SK-N-SH (cell line): ENCODE measurements at regions not wholly inside any gene's neighbourhood (a gene's known extent, or its start where the extent isn't known, plus 50 kb on each side); places are given as distances from the start of the nearest gene placed in this dataset.

Source experiments
- CTCF ChIA-PET: fragments of 300-600, 350-600 bp; formaldehyde crosslinking; extraction: SDS; loops from one replicate; lab custom pipeline; 2021; lab: Yijun Ruan, JAX
- POLR2A ChIA-PET: fragments of 350-600 bp; sonication (Branson Sonifier 250); formaldehyde crosslinking; extraction: SDS; loops from one replicate; lab custom pipeline; 2020; ENCODE audit warnings: antibody characterized with exemption, inconsistent platforms; lab: Yijun Ruan, JAX
- DNase-seq: peaks from one replicate; pipeline ENCODE4 v3.0.0; 2012
- H2AFZ ChIP-seq: fragments of 200-600 bp; sonication (generic); 2 replicates; pipeline ENCODE4 v1.8.1; 2016; ENCODE audit warnings: antibody characterized with exemption, mild to moderate bottlenecking, low read depth
- H3F3A ChIP-seq: fragments of 200-600 bp; sonication (generic); replicated peaks from 2 replicates; pipeline ENCODE3; 2016; ENCODE audit warnings: antibody characterized with exemption, mild to moderate bottlenecking; ENCODE audit not compliant: insufficient read depth
- H3K27ac ChIP-seq, 2 experiments: fragments of 200-500 bp in 1 of 2; fragments of 200-600 bp in 1 of 2; sonication (Bioruptor generic) in 1 of 2; sonication (generic), shearing (Covaris generic) in 1 of 2; 2 replicates each; pipeline versions ENCODE4 v1.5.1 to v1.6.1; 2014 to 2016; ENCODE audit warnings: low read depth in 2 of 2, inconsistent platforms in 1 of 2, low read length in 1 of 2, mild to moderate bottlenecking in 1 of 2, mixed read lengths in 1 of 2
- H3K27me3 ChIP-seq: fragments of 200-600 bp; sonication (generic), shearing (Covaris generic); 2 replicates; pipeline ENCODE4 v1.6.1; 2016; ENCODE audit warnings: mixed run types; ENCODE audit not compliant: insufficient read depth
- H3K36me3 ChIP-seq, 2 experiments: fragments of 200-500 bp in 1 of 2; fragments of 200-600 bp in 1 of 2; sonication (Bioruptor generic) in 1 of 2; sonication (generic) in 1 of 2; replicated peaks in 1 of 2; 2 replicates each; pipeline versions ENCODE3 to v1.5.1; 2014 to 2016; ENCODE audit warnings: low read length in 1 of 2, mild to moderate bottlenecking in 1 of 2; ENCODE audit not compliant: insufficient read depth in 2 of 2, control insufficient read depth in 1 of 2
- H3K4me1 ChIP-seq, 2 experiments: fragments of 200-500 bp in 1 of 2; fragments of 200-600 bp in 1 of 2; sonication (Bioruptor generic) in 1 of 2; sonication (generic), shearing (Covaris generic) in 1 of 2; 2 replicates each; pipeline versions ENCODE4 v1.5.1 to v1.6.1; 2014 to 2016; ENCODE audit warnings: low read depth in 1 of 2, low read length in 1 of 2, mixed run types in 1 of 2; ENCODE audit not compliant: insufficient read depth in 2 of 2, control insufficient read depth in 1 of 2
- H3K4me2 ChIP-seq: fragments of 200-600 bp; sonication (generic), shearing (Covaris generic); 2 replicates; pipeline ENCODE4 v1.6.1; 2017; ENCODE audit warnings: mixed run types
- H3K4me3 ChIP-seq, 2 experiments: fragments of 200-500 bp in 1 of 2; fragments of 200-600 bp in 1 of 2; sonication (Bioruptor generic) in 1 of 2; sonication (generic), shearing (Covaris generic) in 1 of 2; 2 replicates each; pipeline versions ENCODE4 v1.5.1 to v1.8.1; 2014 to 2016; ENCODE audit warnings: low read depth in 2 of 2, inconsistent platforms in 1 of 2, low read length in 1 of 2, mild to moderate bottlenecking in 1 of 2, mixed read lengths in 1 of 2, moderate library complexity in 1 of 2
- H3K79me2 ChIP-seq: fragments of 200-600 bp; sonication (generic); 2 replicates; pipeline ENCODE4 v1.8.1; 2017; ENCODE audit warnings: mild to moderate bottlenecking; ENCODE audit not compliant: insufficient read depth
- H3K9ac ChIP-seq: fragments of 200-600 bp; sonication (generic); 2 replicates; pipeline ENCODE4 v1.6.1; 2017; ENCODE audit warnings: mixed run types
- H3K9me2 ChIP-seq: fragments of 200-600 bp; sonication (generic); 2 replicates; pipeline ENCODE4 v1.6.1; 2017; ENCODE audit warnings: mixed run types
- H3K9me3 ChIP-seq: fragments of 200-600 bp; sonication (generic); 2 replicates; pipeline ENCODE4 v1.6.1; 2017; ENCODE audit warnings: mixed run types, mild to moderate bottlenecking, moderate library complexity
- H4K20me1 ChIP-seq: fragments of 200-600 bp; sonication (generic); 2 replicates; pipeline ENCODE4 v1.6.1; 2017; ENCODE audit warnings: mild to moderate bottlenecking, mixed run types; ENCODE audit not compliant: insufficient read depth
- CTCF ChIP-seq: fragments of 200-600 bp; sonication (generic); IDR thresholded peaks from 2 replicates; pipeline ENCODE4 v1.6.1; 2017; ENCODE audit warnings: antibody characterized with exemption, mild to moderate bottlenecking, moderate library complexity
- EZH2phosphoT487 ChIP-seq: fragments of 200-600 bp; sonication (generic); IDR thresholded peaks from 2 replicates; pipeline ENCODE4 v1.6.1; 2017; ENCODE audit warnings: low read depth, mixed run types, mild to moderate bottlenecking, antibody characterized with exemption, moderate library complexity, borderline replicate concordance
- FOXJ3 ChIP-seq: sonication (generic); formaldehyde crosslinking; IDR thresholded peaks from 2 replicates; pipeline ENCODE4 v1.5.1; 2020; ENCODE audit warnings: mild to moderate bottlenecking, missing genetic modification reagents
- FOXM1 ChIP-seq: IDR thresholded peaks from 2 replicates; pipeline ENCODE4 v1.4.0; 2012; ENCODE audit warnings: low read depth, mild to moderate bottlenecking
- GABPA ChIP-seq: IDR thresholded peaks from 2 replicates; pipeline ENCODE4 v1.4.0; 2012; ENCODE audit warnings: low read depth, mild to moderate bottlenecking
- IRF3 ChIP-seq: fragments of 150-350 bp; IDR thresholded peaks from 2 replicates; pipeline ENCODE4 v1.6.1; 2016; ENCODE audit warnings: mild to moderate bottlenecking, low read depth, low read length
- JUND ChIP-seq: IDR thresholded peaks from 2 replicates; pipeline ENCODE4 v1.4.0; 2012
- MAX ChIP-seq: IDR thresholded peaks from 2 replicates; pipeline ENCODE4 v1.4.0; 2012; ENCODE audit warnings: low read depth
- MXI1 ChIP-seq: IDR thresholded peaks from 2 replicates; pipeline ENCODE4 v1.6.1; 2012; ENCODE audit warnings: mild to moderate bottlenecking, low read depth, low read length, improper control_type of control experiment
- NFIC ChIP-seq: IDR thresholded peaks from 2 replicates; pipeline ENCODE4 v1.4.0; 2012; ENCODE audit warnings: borderline replicate concordance
- NRF1 ChIP-seq: IDR thresholded peaks from 2 replicates; pipeline ENCODE4 v1.6.1; 2012; ENCODE audit warnings: low read depth, mild to moderate bottlenecking, low read length
- RAD21 ChIP-seq: IDR thresholded peaks from 2 replicates; pipeline ENCODE4 v1.6.1; 2012; ENCODE audit warnings: mild to moderate bottlenecking, low read length
- RCOR1 ChIP-seq: fragments of 150-350 bp; IDR thresholded peaks from 2 replicates; pipeline ENCODE4 v1.6.1; 2017; ENCODE audit warnings: antibody characterized with exemption, low read length
- RXRA ChIP-seq: IDR thresholded peaks from 2 replicates; pipeline ENCODE4 v1.4.0; 2012; ENCODE audit warnings: low read depth, mild to moderate bottlenecking, borderline replicate concordance
- SIN3A ChIP-seq: IDR thresholded peaks from 2 replicates; pipeline ENCODE4 v1.6.1; 2012; ENCODE audit warnings: low read depth, mild to moderate bottlenecking, low read length, moderate library complexity, borderline replicate concordance
- SMC3 ChIP-seq: IDR thresholded peaks from 2 replicates; pipeline ENCODE4 v1.6.1; 2012; ENCODE audit warnings: low read depth, low read length, improper control_type of control experiment
- TAF1 ChIP-seq: IDR thresholded peaks from 2 replicates; pipeline ENCODE4 v1.6.1; 2012; ENCODE audit warnings: low read depth, mild to moderate bottlenecking, low read length, moderate library complexity, borderline replicate concordance
- TCF12 ChIP-seq: IDR thresholded peaks from 2 replicates; pipeline ENCODE4 v1.4.0; 2012
- USF2 ChIP-seq: fragments of 150-350 bp; IDR thresholded peaks from 2 replicates; pipeline ENCODE4 v1.6.1; 2017; ENCODE audit warnings: antibody characterized with exemption, low read length, low read depth, borderline replicate concordance
- YY1 ChIP-seq: IDR thresholded peaks from 2 replicates; pipeline ENCODE4 v1.4.0; 2012; ENCODE audit warnings: low read depth, mild to moderate bottlenecking
- ZBTB33 ChIP-seq: IDR thresholded peaks from 2 replicates; pipeline ENCODE4 v1.4.0; 2012; ENCODE audit warnings: low read depth, borderline replicate concordance
- WGBS: methylation state at CpG from one replicate; pipeline ENCODE4 v1.1.6; 2017; ENCODE audit warnings: low lambda C conversion rate; 5-methylcytosine and 5-hydroxymethylcytosine counted together

- WGBS = 0% methylated on average over 2 of the region's 2 CpGs
- Histone ChIP-seq H3K4me2 (no peak overlapping the region), H3K27me3 (no peaks in the 10 kb centered on the region), H3K4me3 (no peak overlapping the region)
- TF ChIP-seq USF2 (no peak), YY1 (no peak), NRF1 (no peak), ZBTB33 (no peak), SMC3 (no peak), TAF1 (no peak), GABPA (no peak)
- TF ChIP-seq, all 33 proteins: peak for 0
- Histone ChIP-seq H3K9me2 (no peaks in the 10 kb centered on the region; the same call in 1 of the 2 replicates), H3K4me1 (no peaks in the 10 kb centered on the region), H2AFZ (no peak overlapping the region), H3K9ac (no peak overlapping the region), H3K36me3 (no peaks in the 10 kb centered on the region), H3K9me3 (no peaks in the 10 kb centered on the region), H4K20me1 (no peaks in the 10 kb centered on the region), H3F3A (no peaks in the 10 kb centered on the region), H3K27ac (no peak overlapping the region), H3K79me2 (no peaks in the 10 kb centered on the region)
- ChIA-PET CTCF (no interaction called here), POLR2A (no interaction called here)
- no peak for DNase-seq
Measured at GRCh38 chr6:84973606-84974005, 209.2 kb upstream of the TBX18 start.

GRCh38 chr6:84967965-84968364, 203.6 kb upstream of the TBX18 start:
- no peak overlapping the region for H3K9ac ChIP-seq
- ChIA-PET CTCF (interaction anchor here (0.6 to 1.1 kb wide), 7 partner anchors 128 to 1745 kb away, joined by 3 to 4 read pairs (median 3); no protein-coding TSS in a partner anchor), POLR2A (no interaction called here)
- H3K79me2 ChIP-seq = no peaks in the 10 kb centered on the region
- H3F3A ChIP-seq = no peaks in the 10 kb centered on the region
- H3K27ac ChIP-seq = no peak overlapping the region
- H3K36me3 ChIP-seq = no peaks in the 10 kb centered on the region
- no peak overlapping the region for H3K4me3 ChIP-seq
- no peaks in the 10 kb centered on the region for H3K9me2 ChIP-seq
- no peak overlapping the region for H3K4me2 ChIP-seq
- H2AFZ ChIP-seq = no peak overlapping the region
- no peaks in the 10 kb centered on the region for H4K20me1 ChIP-seq
- TF ChIP-seq RCOR1 (no peak), YY1 (no peak), TCF12 (no peak), SMC3 (no peak), CTCF (no peak), RAD21 (no peak), TAF1 (no peak), FOXM1 (no peak), MXI1 (no peak), MAX (no peak), RXRA (no peak), FOXJ3 (CRISPR knock-in tag) (no peak), IRF3 (no peak), JUND (no peak), EZH2phosphoT487 (no peak), GABPA (no peak), SIN3A (no peak), NFIC (no peak)
- no peak for DNase-seq
- H3K27me3 ChIP-seq = 0 out of 2 replicates have a peak, but pooled peaks cover 4% of the 10 kb centered on the region
- 32% methylated on average over 11 of the region's 11 CpGs for WGBS
- no peaks in the 10 kb centered on the region; a peak in 1 of 4 replicates for H3K4me1 ChIP-seq
- no peaks in the 10 kb centered on the region for H3K9me3 ChIP-seq
